Esophagus squamous epithelium (tissue), 5 donors: ENCODE measurements at regions not wholly inside any gene's neighbourhood (a gene's known extent, or its start where the extent isn't known, plus 50 kb on each side); places are given as distances from the start of the nearest gene placed in this dataset.

ENCODE experiments used
- DNase-seq: peaks from one replicate; lab custom pipeline; 2025; lab: John Stamatoyannopoulos, UW
- H3K27ac ChIP-seq, 4 donors: fragments of 200-600 bp; sonication (generic); one replicate each; pipeline ENCODE4 v1.5.1; 2016 to 2019; ENCODE audit warnings: mild to moderate bottlenecking in 1 of 4
- H3K27me3 ChIP-seq, 4 donors: fragments of 200-600 bp; sonication (generic); 1 replicate in 3 of 4; 2 replicates in 1 of 4; pipeline versions ENCODE4 v1.5.1 to v1.6.0; 2017 to 2021; ENCODE audit warnings: antibody characterized with exemption in 1 of 4
- H3K36me3 ChIP-seq, 3 donors: fragments of 200-600 bp; sonication (generic); one replicate each; pipeline ENCODE4 v1.5.1; 2016 to 2019
- H3K4me1 ChIP-seq, 3 donors: fragments of 200-600 bp; sonication (generic); one replicate each; pipeline ENCODE4 v1.5.1; 2017 to 2019
- H3K4me3 ChIP-seq, 4 donors: fragments of 200-600 bp; sonication (generic); 1 replicate in 3 of 4; 2 replicates in 1 of 4; pipeline ENCODE4 v1.5.1; 2016 to 2019; ENCODE audit warnings: mild to moderate bottlenecking in 2 of 4, moderate library complexity in 1 of 4
- H3K9me3 ChIP-seq, 3 donors: fragments of 200-600 bp; sonication (generic); one replicate each; pipeline ENCODE4 v1.5.1; 2016 to 2019
- CTCF ChIP-seq, 6 experiments: fragments of 450-650 bp in 4 of 6; fragments of 200-600 bp in 2 of 6; sonication (generic) in 2 of 6; IDR thresholded peaks; one replicate each; pipeline ENCODE4 v1.5.1; 2016 to 2019; ENCODE audit warnings: antibody characterized with exemption in 6 of 6, mild to moderate bottlenecking in 4 of 6, moderate library complexity in 4 of 6
- POLR2A ChIP-seq, 4 donors: fragments of 450-650 bp; IDR thresholded peaks; one replicate each; pipeline ENCODE4 v1.6.1; 2017; ENCODE audit warnings: antibody characterized with exemption in 4 of 4, mild to moderate bottlenecking in 4 of 4, moderate library complexity in 3 of 4
- WGBS, 2 donors: methylation state at CpG; one replicate each; pipeline ENCODE4 v1.1.5; 2018; 5-methylcytosine and 5-hydroxymethylcytosine counted together
- intact Hi-C: fragments of 100-400 bp; cut with DNase I; formaldehyde crosslinking; loops from one replicate; pipeline ENCODE4 v1.15.0; 2022
- donor health status: DM: yes; HTN: yes; CAD: no.

- TF ChIP-seq POLR2A (IDR thresholded peaks at IDR 0.05) (no peak), CTCF (IDR thresholded peaks at IDR 0.05) (no peak)
- Histone ChIP-seq H3K9me3 (no peaks in the 10 kb centered on the region), H3K27ac (no peak overlapping the region), H3K36me3 (no peaks in the 10 kb centered on the region), H3K4me3 (no peak overlapping the region), H3K4me1 (no peaks in the 10 kb centered on the region), H3K27me3 (no peaks in the 10 kb centered on the region)
- DNase-seq, result no peak
- intact Hi-C loops, result no loop called here
Observed at GRCh38 chr11:39113606-39114005, 2345.8 kb downstream of the LRRC4C start.

GRCh38 chr11:39102236-39102635 lies 2357.2 kb downstream of the LRRC4C start:
- DNase-seq, result no peak
- no peak overlapping the region for H3K4me3 ChIP-seq
- H3K9me3 ChIP-seq, result peaks cover 0 to 25% (median 0%) of the 10 kb centered on the region in 3 donors
- H3K4me1 ChIP-seq, result no peaks in the 10 kb centered on the region
- WGBS, 2 donors, result 64 to 67% methylated on average over 2 of the region's 2 CpGs
- TF ChIP-seq CTCF (IDR thresholded peaks at IDR 0.05) (no peak), POLR2A (IDR thresholded peaks at IDR 0.05) (no peak)
- H3K27me3 ChIP-seq, result no peaks in the 10 kb centered on the region
- no peaks in the 10 kb centered on the region for H3K36me3 ChIP-seq
- H3K27ac ChIP-seq, result no peak overlapping the region
- intact Hi-C loops, result no loop called here

GRCh38 chr11:39078465-39078864 lies 2381.0 kb downstream of the LRRC4C start:
- no peak overlapping the region for H3K27ac ChIP-seq
- H3K4me3 ChIP-seq, result no peak overlapping the region
- no peaks in the 10 kb centered on the region for H3K4me1 ChIP-seq
- intact Hi-C loops, result no loop called here
- WGBS, 2 donors, result 60 to 81% methylated on average over 2 to 5 of the region's 13 CpGs
- peaks cover 0 to 5% (median 0%) of the 10 kb centered on the region in 3 donors for H3K9me3 ChIP-seq
- no peaks in the 10 kb centered on the region for H3K36me3 ChIP-seq
- no peak for DNase-seq
- TF ChIP-seq CTCF (IDR thresholded peaks at IDR 0.05) (no peak), POLR2A (IDR thresholded peaks at IDR 0.05) (no peak)
- no peaks in the 10 kb centered on the region for H3K27me3 ChIP-seq

- H3K9me3 ChIP-seq, result no peaks in the 10 kb centered on the region
- no peak overlapping the region for H3K27ac ChIP-seq
- no peak for TF ChIP-seq CTCF (IDR thresholded peaks at IDR 0.05)
- TF ChIP-seq POLR2A (IDR thresholded peaks at IDR 0.05), result no peak
- H3K36me3 ChIP-seq, result no peaks in the 10 kb centered on the region
- H3K4me3 ChIP-seq, result no peak overlapping the region
- H3K4me1 ChIP-seq, result no peaks in the 10 kb centered on the region
- no peaks in the 10 kb centered on the region for H3K27me3 ChIP-seq
- intact Hi-C loops, result no loop called here
- no peak for DNase-seq
Observed at GRCh38 chr11:39037611-39038010, 2421.8 kb downstream of the LRRC4C start.

- H3K9me3 ChIP-seq, result no peaks in the 10 kb centered on the region
- H3K4me1 ChIP-seq, result no peaks in the 10 kb centered on the region
- DNase-seq, result no peak
- intact Hi-C loops, result no loop called here
- no peak overlapping the region for H3K4me3 ChIP-seq
- H3K36me3 ChIP-seq, result no peaks in the 10 kb centered on the region
- 85 to 93% methylated on average over 1 of the region's 1 CpG for WGBS, 2 donors
- no peak overlapping the region for H3K27ac ChIP-seq
- no peaks in the 10 kb centered on the region for H3K27me3 ChIP-seq
- TF ChIP-seq POLR2A (IDR thresholded peaks at IDR 0.05) (no peak), CTCF (IDR thresholded peaks at IDR 0.05) (no peak)
Observed at GRCh38 chr11:39036021-39036420, 2423.4 kb downstream of the LRRC4C start.
